HG02588 (cell line): ENCODE measurements at regions not wholly inside any gene's neighbourhood (a gene's known extent, or its start where the extent isn't known, plus 50 kb on each side); places are given as distances from the start of the nearest gene placed in this dataset.

Source experiments
- ATAC-seq: cut with Tn5 transposase; IDR thresholded peaks from one replicate; pipeline ENCODE4 v1.9.1; 2021; ENCODE audit warnings: mild to moderate bottlenecking, moderate library complexity; ENCODE audit not compliant: unreplicated experiment

GRCh38 chr4:65139998-65140397 is 530.3 kb downstream of the EPHA5 start:
- ATAC-seq, result no peak

GRCh38 chr4:65126200-65126599 is 544.1 kb downstream of the EPHA5 start:
- no peak for ATAC-seq

- no peak for ATAC-seq
Observed at GRCh38 chr4:65120287-65120686, 550.0 kb downstream of the EPHA5 start.

- ATAC-seq, result no peak
Observed at GRCh38 chr4:65102419-65102818, 567.9 kb downstream of the EPHA5 start.

- ATAC-seq, result no peak
Observed at GRCh38 chr4:65096630-65097029, 573.7 kb downstream of the EPHA5 start.

- no peak for ATAC-seq
Observed at GRCh38 chr4:65089666-65090065, 580.6 kb downstream of the EPHA5 start.

GRCh38 chr4:65083076-65083475 is 587.2 kb downstream of the EPHA5 start:
- no peak for ATAC-seq

- no peak for ATAC-seq
Observed at GRCh38 chr4:65071564-65071963, 598.7 kb downstream of the EPHA5 start.

GRCh38 chr4:65069177-65069576 is 601.1 kb downstream of the EPHA5 start:
- ATAC-seq, result no peak

GRCh38 chr4:65066106-65066505 is 604.2 kb downstream of the EPHA5 start:
- no peak for ATAC-seq

GRCh38 chr4:65063601-65064000 is 606.7 kb downstream of the EPHA5 start:
- no peak for ATAC-seq

GRCh38 chr4:65050786-65051185 is 619.5 kb downstream of the EPHA5 start:
- ATAC-seq, result no peak

- ATAC-seq, result no peak
Observed at GRCh38 chr4:65046192-65047133, 623.8 kb downstream of the EPHA5 start.

GRCh38 chr4:65033899-65034298 is 624.6 kb upstream of the TECRL start:
- ATAC-seq, result no peak

- ATAC-seq, result no peak
Observed at GRCh38 chr4:65028592-65028991, 619.3 kb upstream of the TECRL start.

- no peak for ATAC-seq
Observed at GRCh38 chr4:65023883-65024670, 614.8 kb upstream of the TECRL start.

- ATAC-seq, result no peak
Observed at GRCh38 chr4:65023081-65023480, 613.8 kb upstream of the TECRL start.

- no peak for ATAC-seq
Observed at GRCh38 chr4:65021737-65022136, 612.5 kb upstream of the TECRL start.

- no peak for ATAC-seq
Observed at GRCh38 chr4:65021149-65021548, 611.9 kb upstream of the TECRL start.

GRCh38 chr4:65019775-65020174 is 610.5 kb upstream of the TECRL start:
- no peak for ATAC-seq

- no peak for ATAC-seq
Observed at GRCh38 chr4:65018313-65018712, 609.1 kb upstream of the TECRL start.

GRCh38 chr4:65014078-65014477 is 604.8 kb upstream of the TECRL start:
- no peak for ATAC-seq
